ENCODE measurements at regions not wholly inside any gene's neighbourhood (a gene's known extent, or its start where the extent isn't known, plus 50 kb on each side); places are given as distances from the start of the nearest gene placed in this dataset.
"Not testable (repeated sequence)": the region's sequence is repeated elsewhere in the genome, so short reads cannot be mapped to it uniquely, and the experiment has no call there.

DNA sequence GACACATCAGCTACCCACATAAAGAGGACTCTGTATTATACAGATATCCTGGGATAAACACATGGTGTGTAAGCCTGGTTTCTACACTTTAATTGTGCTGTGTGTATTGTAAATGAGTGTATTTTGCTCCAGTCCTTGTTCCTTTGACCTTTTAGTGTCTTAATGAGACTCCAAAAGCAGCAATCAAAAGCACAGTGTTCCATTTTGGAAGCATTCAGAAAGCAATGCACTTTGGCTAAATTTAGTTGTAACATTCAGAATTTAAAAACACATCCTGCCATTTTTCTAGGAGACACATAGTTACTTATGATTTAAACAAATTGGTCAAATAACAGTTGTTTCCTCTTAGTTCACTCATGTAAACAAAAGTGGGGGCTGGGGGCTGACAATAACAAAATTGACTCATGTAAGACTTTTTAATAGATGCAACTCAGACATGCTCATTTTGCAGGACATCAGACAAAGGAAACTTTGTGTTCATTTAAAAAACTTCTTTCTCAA is 122.2 kb downstream of the GPR37 start:
- DNase-seq (ENCODE audit: low read depth in 2 of 3, low spot score in 1 of 3) = no peak

DNA sequence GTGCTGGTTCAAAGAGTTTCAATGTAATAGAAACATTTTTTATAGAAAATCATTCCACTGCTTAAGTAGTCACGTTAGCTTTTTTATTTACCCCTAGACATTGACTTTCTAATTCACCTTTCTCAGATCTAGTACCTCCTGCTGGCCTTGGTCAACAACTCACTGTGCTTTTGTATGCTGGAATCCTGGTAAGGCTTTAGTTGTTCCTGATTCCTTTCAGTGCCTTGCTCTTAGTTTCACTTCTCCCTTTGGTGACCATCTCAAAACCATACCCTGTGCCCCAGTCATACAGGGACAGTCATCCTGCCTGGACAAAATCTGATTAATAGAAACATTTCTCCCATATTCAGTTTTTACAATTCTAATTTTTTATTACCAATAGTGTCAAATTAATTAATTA is 130.2 kb downstream of the GPR37 start:
- no peak for DNase-seq (ENCODE audit: low read depth in 2 of 3, low spot score in 1 of 3)

DNA sequence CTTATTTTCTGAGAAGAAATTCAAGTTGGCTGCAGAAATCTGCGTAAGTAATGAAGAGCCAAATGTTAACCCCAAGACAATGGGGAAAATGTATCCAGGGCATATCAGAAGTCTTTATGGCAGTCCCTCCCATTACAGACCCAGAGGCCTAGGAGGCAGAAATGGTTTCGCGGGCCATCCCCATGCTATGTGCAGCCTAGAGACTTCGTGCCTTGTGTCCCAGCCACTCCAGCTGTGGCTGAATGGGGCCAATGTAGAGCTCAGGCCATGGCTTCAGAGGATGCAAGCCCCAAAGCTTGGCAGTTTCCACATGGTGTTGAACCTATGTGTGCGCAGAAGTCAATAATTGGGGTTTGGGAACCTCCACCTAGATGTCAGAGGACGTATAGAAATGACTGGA is 131.9 kb downstream of the GPR37 start:
- DNase-seq (ENCODE audit: low read depth in 2 of 3, low spot score in 1 of 3) = no peak

DNA sequence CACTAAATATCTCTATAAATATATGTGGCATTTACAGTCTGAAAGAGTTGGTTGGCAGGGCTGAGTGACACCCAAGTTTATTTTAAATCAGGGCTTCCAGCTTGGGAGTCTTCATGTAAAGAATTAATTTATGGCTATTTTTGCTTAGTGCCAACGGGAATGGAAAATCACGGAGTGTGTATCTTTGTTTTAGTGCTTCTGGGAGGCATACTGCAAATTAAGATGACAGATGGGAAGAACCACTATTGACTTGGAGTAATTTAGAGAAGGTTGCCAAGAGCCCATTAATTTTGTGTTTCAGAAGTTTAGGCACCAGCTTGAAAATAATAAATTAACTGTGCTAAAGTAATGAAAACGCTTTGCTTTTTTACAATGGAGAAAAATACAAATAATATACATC is 135.2 kb downstream of the GPR37 start:
- no peak for DNase-seq (ENCODE audit: low read depth in 2 of 3, low spot score in 1 of 3)

DNA sequence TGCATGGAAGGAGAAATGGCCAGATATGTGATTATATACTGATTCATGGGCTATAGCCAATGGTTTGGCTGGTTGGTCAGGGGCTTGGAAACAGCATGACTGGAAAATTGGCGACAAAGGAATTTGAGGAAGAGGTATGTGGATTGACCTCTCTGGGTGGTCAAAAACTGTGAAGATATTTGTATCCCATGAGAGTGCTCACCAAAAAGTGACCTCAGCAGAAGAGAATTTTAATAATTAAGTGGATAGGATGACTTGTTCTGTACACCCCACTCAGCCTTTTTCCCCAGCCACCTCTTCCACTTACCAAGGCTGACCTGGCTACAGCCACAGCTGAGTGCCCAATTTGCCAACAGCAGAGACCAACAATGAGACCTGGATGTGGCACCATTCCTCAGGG is 146.7 kb downstream of the GPR37 start:
- DNase-seq (ENCODE audit: low read depth in 2 of 3, low spot score in 1 of 3) = no peak

DNA sequence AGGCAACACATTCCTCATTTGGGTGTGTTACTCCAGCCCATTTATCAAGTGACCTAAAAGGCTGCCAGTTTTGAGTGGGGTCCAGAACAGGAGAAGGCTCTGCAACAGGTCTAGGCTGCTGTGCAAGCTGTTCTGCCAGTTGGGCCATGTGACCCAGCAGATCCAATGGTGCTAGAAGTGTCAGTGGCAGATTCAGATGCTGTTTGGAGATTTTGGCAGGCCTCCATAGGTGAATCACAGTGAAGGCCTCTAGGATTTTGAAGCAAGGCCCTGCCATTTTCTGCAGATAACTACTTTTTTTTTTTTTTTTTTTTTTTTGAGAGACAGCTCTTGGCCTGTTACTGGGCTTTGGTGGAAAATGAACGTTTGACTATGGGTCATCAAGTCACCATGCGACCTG is 147.5 kb downstream of the GPR37 start:
- not testable (repeated sequence) for DNase-seq (ENCODE audit: low read depth in 2 of 3, low spot score in 1 of 3)

DNA sequence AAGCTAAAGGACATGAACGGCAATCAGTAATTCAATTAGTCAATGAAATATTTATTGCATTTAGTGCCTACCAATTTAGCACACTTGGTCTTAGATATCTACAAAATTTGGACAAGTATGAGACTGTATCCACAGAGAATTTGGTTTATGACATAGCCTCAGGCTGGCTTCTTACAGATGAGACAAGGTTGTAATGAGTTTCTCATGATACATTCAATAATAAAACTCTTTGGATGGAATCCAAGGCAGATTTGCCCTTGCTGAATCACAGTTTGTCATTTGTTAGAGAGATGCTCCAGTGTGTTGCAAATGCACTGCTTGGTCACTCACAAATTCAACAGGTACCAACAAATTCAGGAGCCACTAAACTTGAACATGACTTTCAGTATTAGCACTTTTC is 162.5 kb downstream of the GPR37 start:
- DNase-seq (ENCODE audit: low read depth in 2 of 3, low spot score in 1 of 3) = no peak

DNA sequence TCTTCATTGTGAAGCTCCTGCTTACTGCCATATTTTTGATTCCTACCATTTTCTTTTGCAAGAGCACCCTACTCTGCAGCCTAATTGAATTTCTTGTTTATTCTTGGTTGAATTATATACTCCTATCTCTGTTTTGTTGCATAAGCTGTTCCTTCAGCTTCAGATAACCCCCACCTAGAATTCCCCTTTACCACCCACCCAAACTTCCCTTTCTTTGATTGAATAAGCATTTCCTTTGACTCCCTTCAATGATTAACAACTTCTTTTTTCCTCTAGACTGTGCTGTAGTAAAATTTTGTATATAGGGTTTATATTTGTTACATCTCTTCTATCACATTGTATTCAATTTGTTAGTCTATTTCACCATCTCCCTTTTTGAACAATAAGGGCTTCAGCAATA is 168.1 kb downstream of the GPR37 start:
- no peak for DNase-seq (ENCODE audit: low read depth in 2 of 3, low spot score in 1 of 3)

DNA sequence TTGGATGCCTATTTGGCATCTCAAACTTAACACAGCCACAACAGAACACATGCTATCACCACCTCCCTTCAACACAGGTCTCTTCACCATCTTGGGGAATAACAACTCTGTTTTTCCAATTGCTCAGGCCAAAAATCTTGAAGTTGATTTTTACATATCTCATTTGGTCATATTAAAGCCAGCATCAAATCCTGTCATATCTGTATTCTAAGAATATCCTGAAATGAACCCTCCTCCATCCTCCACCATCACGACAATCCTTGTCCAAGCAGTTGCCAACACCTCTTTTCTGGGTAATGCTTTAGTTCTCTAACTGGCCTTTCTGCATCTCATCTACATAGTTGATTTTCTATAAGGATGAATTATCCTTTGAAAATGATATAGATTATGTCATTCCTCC is 168.7 kb downstream of the GPR37 start:
- DNase-seq (ENCODE audit: low read depth in 2 of 3, low spot score in 1 of 3) = no peak

DNA sequence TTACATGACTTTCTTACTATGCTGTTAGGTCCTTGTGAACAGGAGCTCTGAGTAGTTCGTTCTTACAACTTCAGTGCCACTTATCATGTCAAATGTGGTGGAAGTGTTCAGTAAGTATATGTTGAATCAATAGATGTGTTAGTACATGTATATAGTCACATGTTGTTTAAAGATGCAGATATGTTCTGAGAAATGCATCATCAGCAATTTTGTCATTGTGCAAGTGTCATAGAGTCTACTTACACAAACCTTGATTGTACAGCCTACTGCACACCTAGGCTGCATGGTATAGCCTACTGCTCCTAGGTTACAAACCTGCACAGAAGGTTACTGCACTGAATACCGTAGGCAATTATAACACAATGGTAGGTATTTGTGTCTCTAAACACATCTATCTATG is 174.8 kb downstream of the GPR37 start:
- no peak for DNase-seq (ENCODE audit: low read depth in 2 of 3, low spot score in 1 of 3)

DNA sequence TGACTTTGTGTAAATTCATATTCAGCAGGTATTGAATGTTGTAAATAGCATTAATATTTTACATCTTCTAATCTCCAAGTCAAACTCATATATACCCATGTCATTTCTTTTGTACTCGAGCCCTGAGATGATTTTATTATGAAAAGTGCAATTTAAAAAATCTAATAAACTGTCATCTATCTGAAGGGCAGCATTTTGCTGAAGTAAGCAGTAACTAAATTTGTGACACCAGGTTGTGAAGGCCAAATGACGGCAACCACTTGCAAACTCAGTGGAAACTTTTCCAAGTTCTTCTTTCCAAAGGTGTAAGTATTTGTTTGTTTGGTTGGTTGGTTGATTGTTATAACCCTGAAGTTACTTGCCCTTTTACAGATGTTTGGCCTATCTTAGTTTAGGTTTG is 188.3 kb downstream of the GPR37 start:
- DNase-seq (ENCODE audit: low read depth in 2 of 3, low spot score in 1 of 3) = no peak

DNA sequence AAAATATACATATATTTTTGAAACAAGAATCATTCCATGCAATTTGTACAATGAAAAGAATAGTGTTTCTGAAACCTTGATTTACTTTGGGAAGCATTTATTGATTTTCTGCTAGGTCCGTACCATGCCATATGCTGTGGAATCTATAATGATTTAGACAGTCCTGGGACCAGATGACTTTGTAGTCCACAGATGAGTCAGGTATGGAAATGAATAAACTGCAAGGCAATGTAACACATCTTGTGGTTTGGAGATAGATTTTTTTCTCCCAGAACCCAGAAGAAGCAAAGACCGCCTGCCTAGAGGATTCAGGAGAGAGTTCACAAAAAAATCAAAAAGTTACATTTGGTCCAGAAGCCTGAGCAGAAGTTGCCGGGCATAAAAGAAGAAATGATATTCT is 190.4 kb downstream of the GPR37 start:
- DNase-seq (ENCODE audit: low read depth in 2 of 3, low spot score in 1 of 3) = no peak

DNA sequence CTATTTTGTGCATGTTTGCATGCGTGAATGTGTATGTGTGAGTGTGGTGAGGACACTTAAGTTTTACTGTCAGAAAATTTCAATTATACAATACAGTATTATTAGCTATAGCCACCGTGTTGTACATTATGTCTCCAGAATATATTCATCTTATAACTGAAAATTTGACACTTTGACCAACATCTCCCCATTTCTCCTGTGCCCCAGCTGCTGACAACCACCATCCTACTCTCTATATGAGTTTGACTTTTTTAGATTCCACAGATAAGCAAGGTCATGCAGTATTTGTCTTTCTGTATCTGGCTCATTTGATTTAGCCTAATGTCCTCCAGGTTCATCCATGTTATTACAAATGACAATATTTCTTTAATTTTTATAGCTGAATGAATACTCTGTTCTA is 195.0 kb downstream of the GPR37 start:
- no peak for DNase-seq (ENCODE audit: low read depth in 2 of 3, low spot score in 1 of 3)

DNA sequence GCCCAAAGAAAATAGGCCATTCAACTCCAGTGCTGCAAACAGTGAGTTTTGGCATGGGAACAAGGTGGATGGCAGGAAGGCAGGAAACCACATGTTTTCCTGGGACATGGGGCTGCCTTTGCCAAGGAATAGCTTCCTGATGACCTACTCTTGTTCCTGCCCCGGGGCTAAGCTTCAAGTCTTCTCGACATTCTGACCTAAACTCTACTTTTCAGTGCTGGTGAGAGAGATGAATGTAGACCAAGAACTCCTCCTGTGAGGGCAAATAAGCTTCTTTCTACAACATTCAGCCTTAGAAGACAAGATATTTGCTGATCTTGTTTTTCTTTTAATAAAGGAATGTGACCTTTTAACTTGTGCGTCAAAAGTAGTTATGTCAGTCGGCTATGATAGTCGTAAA is 199.0 kb downstream of the GPR37 start:
- DNase-seq (ENCODE audit: low read depth in 2 of 3, low spot score in 1 of 3) = no peak

DNA sequence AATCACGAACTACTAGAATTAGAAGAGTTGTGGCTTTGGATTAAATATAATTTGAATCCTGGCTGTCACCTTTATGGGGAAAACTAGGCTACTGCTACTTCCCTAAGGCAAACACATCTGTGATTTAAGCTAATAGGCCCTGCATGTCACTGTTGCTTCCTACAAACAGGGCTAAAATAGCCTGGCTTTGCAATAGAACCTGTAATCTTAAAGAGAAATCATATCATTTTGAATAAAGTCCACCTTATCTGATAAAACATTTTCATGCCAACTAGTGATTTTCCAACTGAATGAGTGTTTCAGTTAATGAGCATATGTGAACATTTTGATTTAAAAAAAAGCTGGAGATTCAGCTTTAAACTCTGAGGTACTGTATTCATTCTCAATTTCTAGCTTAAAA is 208.0 kb downstream of the GPR37 start:
- no peak for DNase-seq (ENCODE audit: low read depth in 2 of 3, low spot score in 1 of 3)

DNA sequence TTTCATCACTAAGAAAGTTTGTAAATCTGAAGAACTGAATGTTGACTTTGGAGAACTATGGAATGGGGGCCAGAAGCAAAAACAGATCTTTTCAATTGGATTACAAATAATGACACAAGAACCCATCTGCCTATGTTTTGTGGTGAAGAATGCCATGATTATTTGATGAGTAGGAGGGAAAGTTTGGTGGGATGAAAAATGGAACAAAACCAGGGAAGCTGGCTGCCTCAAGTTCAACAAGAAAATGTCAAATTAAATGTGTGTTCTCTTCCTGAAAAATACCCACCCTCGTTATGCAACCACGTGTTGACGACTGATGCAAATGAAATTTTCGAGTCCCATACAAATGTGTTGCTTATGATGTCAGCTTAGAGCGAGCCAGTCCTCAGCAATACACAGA is 208.5 kb downstream of the GPR37 start:
- DNase-seq (ENCODE audit: low read depth in 2 of 3, low spot score in 1 of 3) = no peak

DNA sequence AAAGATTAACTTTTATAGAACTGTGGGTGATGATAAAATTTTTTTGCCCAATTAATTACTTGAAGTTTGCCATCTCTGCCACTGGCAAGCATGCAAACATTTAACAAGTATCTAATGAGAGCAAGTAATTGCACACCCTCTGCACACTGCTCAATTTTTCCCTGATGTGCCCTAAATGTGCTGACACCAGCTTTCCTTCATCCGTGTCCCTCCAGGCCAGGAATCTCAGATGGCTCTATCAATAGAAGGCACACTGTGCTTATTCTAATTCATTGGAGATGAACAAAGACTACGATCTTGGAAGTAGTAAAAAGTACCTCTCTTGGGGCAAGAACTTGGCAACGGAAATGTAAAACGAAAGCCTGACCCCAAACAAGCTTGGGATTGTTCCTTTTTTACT is 212.1 kb downstream of the GPR37 start:
- DNase-seq (ENCODE audit: low read depth in 2 of 3, low spot score in 1 of 3) = no peak

DNA sequence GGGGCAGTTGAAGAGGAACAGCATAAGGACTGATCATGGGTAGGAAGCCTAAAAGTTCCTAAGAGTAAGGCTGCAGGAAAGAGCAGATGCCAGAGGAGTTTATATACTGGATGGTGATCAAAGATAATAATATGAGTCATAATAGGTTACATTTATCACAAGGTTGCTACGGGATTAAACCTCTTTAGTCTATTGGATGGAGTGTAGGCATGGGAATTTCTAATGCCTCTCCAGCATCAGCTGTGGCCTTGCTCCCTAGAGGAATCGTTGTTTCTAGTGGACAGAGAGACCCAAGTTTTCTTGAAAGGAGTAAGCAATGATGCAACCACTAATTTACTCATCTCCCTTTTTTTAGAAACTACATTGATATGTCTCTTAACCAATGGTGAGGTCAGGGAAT is 213.4 kb downstream of the GPR37 start:
- DNase-seq (ENCODE audit: low read depth in 2 of 3, low spot score in 1 of 3) = no peak

DNA sequence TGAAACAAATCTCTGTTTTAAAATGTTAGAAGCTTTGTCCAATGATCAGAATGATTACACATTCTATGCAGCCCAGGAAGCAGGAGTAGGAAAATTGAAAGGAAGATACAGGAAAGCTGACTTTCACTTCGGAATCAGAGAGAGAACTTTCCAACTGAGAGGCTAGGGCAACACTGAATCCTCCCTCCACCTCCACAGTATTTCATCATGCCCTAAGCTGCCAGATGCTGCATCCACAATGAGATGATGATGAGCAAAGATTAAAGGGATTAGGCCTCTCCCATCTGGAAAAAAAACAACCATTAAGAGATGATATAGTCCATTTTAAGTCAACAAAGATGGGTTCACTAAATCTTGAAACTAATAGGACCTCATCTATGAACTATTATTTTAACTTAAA is 215.6 kb downstream of the GPR37 start:
- DNase-seq (ENCODE audit: low read depth in 2 of 3, low spot score in 1 of 3) = no peak

DNA sequence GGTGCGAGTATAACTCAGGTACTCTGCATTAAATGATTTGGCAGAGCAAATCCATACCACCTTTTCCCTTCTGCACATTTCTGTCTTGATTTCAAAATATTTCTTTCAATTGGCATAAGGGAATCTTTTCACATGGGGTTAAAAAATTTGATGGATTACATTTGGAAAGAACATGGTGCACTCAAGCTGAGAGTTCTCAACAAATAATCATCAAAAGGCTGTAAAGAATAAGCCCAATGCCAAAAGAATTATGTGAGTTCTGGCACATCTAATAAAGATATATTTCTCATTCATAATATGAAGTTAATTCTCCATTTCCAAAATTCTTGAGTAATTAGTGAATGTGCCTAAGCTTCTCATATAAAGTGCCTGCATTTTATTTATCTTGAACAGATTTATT is 223.1 kb downstream of the GPR37 start:
- no peak for DNase-seq (ENCODE audit: low read depth in 2 of 3, low spot score in 1 of 3)

DNA sequence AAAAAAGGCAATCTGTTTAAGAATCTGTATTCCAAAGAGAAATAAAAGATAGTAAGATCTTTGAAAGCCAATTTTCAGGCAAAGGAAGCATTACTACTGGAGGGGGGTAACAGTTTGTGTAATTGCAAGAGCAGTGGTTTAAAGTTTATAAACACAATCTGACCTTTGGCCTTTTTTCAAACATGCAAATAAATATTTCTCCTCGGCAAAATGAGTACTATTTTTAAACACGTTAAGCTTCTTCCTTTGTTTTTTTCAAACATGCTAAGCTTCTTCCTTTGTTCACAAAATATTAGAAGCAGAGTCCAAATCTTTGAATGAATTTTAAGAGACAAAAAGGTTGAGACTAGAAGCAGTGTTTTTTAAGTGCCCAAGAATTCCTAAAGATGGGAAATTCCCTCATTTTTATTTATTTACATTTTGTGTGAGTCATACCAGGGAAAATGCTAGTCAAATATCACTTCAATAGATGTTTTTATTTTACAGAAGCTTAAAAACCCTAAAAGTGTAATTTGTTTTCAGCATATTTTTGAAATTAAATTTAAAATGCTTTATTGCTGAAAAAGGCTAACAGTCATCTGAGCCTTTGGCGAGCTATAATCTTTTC is 229.3 kb downstream of the GPR37 start:
- no peak for DNase-seq (ENCODE audit: low read depth in 2 of 3, low spot score in 1 of 3)

DNA sequence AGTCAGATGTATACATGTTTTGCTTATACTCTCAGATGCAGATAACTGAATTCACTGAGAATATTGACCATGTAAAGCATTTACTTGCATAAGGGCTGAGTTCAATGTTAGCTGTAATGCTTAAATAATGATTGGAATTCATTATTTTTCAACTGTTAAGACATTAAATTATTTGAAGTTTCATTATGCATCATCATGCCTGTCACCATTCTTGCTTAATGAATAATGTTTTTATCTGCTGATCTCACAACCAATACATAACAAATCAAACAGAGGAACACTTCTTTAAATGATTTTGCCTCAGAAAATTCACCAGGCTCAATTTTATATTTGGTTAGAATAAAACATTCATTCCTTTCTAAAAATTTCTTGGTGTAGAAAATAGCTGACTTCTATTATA is 233.4 kb downstream of the GPR37 start:
- no peak for DNase-seq (ENCODE audit: low read depth in 2 of 3, low spot score in 1 of 3)

DNA sequence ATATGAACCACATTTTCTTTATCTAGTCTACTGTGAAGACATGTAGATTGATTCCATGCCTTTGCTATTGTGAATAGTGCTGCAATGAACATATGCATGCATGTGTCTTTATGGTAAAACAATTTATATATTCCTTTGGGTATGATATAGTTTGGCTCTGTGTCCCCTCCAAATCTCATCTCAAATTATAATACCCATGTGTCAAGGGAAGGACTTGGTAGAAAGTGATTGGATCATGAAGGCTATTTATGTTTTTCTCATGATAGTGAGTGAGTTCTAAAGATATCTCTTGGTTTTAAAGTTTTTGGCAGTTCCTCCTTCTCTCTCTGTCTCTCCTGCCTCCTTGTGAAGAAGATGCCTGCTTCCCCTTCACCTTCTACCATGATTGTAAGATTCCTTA is 248.7 kb downstream of the GPR37 start:
- DNase-seq (ENCODE audit: low read depth in 2 of 3, low spot score in 1 of 3) = no peak

Data from stimulated activated CD4-positive, alpha-beta T cell treated with anti-CD3 and anti-CD28 coated beads, Interleukin-12 subunit alpha, Interleukin-12 subunit beta, amount 100 ng/mL, for 48 hours (primary cell).